GM21619 (cell line): ENCODE measurements at regions not wholly inside any gene's neighbourhood (a gene's known extent, or its start where the extent isn't known, plus 50 kb on each side); places are given as distances from the start of the nearest gene placed in this dataset.
A peak's percentile ranks its signal among the peaks of the same experiment; 100 is the strongest.

Experiments
- ATAC-seq: cut with Tn5 transposase; IDR thresholded peaks from one replicate; pipeline ENCODE4 v1.9.1; 2021; ENCODE audit not compliant: unreplicated experiment

DNA sequence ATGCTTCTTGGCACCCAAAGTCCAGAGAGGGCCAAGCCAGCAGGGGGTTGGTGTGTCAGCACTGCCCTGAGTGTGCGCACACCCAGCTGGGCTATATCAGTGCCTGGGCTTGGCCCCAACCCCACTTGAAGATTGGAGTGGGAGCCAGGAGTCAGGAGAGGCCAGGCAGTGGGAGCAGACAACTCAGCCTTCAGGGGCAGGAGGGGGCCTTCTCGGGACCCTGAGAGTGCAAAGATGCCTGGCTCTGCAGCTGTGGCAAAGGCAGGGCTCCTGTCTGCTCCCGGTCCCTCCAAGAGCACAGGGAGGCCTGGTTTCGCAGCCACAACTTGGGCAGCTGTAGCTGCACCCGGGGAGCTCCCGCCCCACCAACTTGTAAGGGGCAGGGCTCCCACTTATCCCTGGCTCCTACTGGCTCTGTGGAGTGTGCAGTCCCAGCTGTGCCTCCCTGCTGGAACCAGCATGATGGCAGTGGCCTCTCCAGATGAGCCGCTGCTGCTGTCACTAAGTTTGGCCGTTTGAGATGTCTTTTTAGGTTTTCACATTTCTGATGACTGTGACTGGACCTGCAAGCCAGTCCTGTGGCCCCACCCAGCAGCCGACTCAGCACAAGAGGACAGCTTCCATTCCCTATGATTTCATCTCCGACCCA is 148.8 kb upstream of the HS6ST1 start:
- ATAC-seq: no peak

DNA sequence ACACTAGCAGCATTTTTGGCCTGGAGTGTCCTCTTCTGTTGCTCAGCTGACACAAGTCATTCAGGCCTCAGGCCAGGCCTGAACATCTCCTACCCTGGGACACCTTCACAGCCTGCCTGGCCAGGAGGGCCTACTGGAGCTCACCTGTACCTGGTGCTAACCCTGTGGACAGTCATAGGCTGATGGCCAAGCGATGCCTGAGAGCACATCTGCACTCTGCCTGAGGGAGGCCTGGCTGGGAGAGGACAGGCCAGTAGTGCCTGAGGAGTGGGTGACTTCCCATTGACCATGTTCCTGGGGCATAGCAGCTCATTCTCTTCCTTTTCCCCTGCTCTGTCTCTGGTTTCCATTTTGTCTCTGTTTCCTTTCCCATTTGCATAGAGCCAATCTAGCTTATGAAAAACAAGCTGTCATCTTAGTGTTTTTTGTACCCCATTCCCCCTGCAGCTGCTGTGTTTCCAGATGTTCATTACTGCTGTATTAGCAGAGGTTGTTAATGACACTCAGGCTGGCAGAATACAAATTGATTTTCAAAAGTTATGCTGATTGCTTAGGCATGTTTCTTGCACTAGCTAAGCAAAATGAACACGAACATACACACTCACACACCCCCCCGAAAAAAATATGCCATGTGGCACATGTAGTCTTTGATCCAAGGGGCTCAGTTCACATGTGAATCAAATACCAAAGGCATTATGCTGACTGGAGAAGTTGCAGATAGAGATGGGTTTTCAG is 149.7 kb upstream of the HS6ST1 start:
- no peak for ATAC-seq

DNA sequence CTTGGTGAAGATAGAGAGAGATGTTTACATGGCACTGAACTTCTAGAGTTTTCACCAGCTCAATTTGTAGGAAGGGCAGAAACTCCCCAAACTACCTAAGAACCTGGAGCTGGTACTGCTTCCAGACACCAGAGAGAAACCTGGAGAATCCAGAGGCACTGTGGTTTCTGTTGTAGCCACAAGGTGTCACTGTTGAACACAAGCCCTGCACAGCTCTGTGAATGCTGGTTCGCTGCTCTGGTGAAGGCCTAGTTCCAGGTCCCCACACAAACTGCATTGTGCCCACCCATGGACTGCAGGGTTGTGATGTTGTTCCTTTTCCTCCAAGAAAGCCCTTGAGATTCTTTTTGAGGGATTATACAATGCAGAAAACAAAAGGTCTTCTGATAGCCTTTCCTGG is 150.5 kb upstream of the HS6ST1 start:
- no peak for ATAC-seq

DNA sequence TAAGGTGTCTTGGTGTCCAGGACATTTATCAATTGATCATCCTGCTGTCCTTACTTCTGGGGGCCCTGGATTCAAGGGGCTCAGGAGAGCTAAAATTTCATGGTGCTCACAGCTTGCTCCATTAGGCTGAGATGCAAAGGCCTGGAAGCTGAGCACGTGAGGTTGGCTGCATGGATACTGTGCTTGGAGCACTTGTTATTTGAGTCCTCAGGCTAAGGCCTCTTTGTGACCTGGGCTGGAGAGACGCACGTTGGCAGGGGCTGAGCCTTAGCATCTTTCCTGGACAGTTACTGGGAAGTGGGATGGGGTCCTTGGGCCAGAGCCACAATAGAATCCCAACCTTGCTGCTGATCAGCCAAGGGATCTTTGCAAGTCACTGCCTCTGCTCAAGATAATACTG is 151.2 kb upstream of the HS6ST1 start:
- no peak for ATAC-seq

DNA sequence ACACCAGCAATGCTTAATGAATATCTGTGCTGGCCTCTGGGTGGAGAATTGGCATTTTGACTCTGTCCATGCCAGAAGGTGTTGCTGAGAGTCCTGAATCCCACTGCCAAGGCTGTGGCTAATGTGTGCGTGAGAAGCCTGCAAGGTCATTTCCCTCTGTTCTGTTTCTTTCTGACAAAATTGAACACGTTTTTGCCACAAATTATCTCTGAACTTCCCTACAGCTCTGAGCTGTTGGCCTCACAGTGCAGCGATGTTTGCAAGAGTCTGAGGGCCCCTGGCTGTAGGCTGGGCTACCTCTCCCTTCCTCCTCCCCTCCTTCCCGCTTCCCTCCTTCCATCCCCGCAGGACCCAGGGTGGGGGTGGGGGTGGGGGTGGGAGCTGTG is 154.1 kb upstream of the HS6ST1 start:
- peak; percentile 31 for ATAC-seq

DNA sequence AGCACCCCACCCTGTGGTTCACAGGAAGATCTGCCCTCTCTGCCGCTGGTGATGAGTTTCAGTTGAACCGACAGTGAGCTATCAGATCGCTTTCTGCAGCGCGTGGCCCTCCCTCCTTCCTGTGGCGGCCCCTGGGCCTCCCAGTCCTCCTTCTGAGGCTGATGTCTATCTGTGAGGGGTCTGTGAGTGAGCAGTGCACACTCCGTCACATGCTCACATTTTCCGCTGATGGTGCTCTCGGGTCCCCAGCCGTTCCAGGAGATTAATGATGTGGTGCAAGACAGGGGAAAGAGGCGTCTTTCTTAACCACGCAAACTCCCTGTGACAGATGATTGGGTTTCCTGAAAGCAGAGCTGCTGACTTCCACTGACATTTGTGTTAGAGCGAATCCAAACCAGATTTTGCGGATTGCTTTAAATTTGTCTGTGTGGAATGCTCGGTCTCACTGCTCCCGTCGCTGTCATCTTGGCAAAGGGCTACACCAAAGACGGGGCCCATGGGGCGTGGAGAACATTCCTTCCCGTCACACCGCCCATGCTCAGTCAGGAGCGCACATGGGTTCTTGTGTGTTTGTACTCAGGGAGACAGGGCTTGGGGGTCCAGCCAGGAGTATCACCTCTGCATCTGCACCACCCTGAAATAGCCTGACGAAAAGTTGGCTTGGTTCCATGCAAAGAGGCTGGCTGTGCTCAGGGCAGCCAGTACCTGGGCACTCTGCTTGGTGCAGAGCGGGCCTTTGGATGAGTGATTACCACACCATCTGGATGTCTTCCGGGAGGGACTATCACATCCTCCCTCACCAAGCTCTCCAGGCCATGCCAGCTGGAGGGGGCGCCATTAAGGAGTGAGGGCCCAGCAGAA is 154.7 kb upstream of the HS6ST1 start:
- peak; percentile 60 for ATAC-seq

DNA sequence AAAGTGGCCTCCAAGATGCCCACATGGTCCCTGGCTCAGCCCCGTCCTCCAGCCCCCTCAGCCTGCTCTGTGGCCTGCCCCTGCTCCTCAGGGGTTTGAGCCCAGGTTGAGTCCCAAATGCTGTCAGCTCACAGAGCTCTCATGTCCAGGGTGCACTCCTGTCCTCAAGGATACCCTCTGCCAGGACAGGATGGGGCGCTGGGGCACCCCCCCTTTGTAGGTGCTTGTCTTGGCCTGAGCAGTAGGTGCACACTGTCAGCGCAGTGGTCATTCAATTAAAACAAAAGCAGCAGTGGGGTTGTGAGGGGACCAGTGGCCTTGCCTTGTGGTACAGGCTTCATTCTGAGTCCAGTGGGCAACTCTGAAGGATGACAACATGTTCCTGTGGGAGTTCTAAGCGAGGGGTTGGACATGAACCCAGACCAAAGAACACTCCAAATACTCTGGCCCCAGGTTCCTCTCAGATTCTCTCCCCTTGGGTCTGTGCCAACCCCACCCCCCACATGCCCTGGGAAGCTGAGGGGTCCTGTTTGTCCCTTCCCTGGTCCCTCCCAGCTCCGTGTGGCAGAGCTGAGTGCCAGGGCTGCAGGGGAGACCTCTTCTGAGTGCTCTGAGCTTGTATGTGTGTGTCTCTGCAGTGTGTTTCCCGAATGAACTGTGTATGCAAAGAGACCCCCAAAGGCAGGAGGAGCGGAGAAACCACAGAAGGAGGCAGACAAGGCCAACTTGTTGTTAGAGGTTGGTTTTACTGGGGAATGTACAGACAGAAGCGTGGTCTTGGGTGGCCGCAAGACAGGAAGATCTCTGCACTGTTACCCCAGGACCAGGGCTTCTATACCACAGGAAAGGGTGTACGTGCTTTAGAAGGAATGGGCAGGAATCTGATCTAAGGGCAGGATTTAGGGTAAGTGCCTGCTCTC is 155.6 kb upstream of the HS6ST1 start:
- ATAC-seq: no peak

DNA sequence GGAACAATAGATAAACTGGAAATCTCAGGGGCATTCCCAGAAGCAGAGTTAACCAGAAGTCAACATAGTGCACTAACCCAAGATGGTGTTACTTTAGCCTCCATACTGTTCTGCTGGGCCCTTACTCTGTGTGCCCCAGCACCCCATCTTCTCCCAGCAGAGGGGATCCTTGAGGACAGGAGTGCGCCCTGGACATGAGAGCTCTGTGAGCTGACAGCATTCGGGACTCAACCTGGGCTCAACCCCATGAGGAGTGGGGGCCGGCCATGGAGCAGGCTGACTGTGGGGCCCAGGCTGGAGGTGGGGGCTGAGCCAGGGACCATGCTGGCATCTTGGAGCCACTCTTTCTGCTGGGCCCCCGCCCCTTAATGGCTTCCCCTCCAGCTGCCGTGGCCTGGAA is 156.3 kb upstream of the HS6ST1 start:
- ATAC-seq: no peak

DNA sequence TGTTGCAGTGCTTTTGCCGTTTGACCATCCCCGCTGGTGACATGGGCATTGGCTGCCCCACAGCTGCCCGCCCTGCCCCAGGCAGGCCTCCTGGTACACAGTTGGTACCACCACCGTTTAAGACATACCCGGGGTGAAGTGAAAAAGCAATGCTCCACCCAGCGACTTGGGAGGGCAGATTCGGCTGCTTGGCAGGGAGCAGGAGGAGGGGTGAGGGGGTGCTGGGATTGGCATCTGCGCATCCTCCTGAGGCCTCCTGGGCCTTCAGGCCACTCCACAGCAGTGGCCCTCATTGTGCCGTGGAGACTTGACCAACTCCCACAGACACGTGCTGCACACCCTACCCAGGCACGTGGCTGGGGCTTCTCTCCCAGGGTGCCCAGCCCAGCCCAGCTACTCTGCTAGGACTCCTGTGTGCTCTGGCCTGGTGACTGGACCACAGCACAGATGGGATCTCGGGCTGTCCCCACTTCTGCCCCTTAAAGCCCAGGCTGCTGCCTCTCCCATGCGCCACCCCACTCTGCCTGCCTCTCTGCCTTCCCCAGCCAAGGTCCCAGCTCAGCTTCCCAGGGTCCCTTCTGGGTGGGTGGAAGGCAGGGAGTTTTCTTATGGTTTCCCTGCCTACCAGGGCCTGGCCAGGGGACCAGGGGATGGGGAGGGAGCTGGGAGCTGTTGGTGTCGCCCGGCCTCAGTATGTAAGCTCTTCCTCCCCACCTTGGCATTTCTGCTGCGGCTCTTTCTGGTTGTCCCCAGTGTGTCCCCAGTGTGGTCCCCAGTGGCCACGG is 157.0 kb upstream of the HS6ST1 start:
- no peak for ATAC-seq

DNA sequence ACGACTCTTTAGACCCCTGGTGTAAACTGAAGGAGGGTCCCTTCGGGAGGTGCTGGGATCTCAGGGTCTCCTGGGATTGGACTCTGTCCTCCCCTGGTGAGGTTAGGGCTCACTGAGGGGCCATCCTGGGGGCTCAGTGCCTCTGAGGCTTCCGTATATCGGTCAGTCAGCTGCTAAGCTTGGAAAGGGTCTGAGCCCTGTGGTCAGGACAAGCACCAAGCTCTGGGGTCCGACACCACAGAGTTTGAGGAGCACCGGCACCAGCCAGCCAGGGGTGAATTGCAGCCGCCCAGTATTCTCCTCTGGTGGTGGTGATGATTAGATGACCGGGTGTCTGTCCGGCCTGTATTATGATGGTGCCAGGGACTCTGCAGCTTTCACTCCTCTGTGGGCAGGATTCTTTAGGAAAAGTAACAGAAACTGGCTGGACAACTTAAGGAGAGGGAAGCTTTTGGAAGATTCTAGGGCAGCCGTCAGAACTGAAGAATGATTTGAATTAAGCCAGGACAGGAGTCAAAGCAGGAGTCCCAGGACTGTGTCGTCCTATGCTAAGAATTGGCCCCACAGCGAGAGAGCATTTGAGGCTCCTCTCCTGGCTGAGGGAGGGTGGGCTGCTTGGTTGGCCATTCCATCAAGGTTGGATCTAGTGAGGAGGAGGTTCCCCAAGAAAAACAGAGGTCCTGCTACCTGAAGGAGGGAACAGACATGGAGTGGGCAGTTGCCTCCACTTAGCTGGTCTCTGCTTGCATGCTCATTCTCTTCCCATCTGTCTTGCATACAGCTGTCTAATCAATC is 158.6 kb upstream of the HS6ST1 start:
- ATAC-seq: no peak

DNA sequence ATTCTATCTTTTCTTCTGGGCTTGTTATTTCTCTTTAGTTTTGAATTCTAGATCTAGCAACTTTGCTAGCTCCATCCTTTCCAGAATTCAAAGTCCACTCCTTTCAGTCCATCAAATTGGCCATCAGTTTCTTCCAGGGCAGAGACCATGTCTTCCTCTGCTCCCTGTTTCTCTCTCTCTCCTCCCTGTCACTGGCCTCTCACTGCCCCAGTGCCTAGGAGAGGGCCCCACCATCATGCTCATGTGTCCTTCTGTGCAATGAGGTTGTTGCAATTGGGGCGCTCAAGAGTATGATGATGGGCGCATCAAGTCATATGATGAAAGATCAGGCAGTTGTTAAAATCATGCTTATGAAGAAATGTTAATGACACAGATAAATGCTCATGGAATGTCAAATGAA is 159.2 kb upstream of the HS6ST1 start:
- ATAC-seq: no peak

DNA sequence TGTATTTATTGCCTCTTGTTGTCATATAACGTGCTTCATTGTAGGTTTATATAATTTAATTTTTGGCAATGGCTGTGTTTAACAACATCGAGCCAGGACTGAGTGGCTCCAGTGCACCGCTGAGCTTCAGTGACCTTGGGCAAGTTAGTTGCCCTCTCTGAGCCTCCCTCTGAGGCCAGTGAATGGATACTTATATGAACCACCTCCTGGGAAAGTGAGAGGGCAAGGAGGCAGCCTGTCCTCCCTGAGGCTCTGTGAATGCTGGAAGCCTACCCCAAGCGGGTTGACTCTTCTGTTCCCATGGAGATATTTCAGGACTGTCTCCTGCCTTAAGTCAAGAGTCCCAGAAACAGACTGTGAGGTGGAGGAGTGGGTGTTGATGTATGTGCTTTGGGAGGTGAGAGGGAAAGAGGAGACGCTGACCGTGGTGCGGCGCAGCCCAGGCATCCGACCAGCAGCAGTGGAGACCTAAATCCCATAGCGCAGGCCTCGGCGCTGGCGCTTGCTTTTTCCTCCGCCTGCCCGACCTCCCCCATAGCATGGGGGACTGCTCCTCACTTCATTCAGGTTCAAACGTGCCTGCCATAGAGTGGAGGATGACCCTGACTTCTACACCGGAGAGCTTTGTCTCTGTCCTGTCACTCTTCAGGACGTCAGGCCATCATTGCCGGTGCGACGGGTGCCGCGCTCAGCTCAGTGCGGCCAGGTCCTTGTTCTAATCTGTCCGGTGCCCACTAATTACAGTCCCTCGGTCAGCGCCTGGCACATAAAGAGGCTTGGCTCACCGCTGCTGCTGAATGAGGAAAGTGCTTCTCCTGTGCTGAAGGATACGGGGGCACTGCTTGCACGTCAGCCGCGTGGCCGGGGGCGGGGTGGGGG is 167.3 kb upstream of the HS6ST1 start:
- no peak for ATAC-seq

DNA sequence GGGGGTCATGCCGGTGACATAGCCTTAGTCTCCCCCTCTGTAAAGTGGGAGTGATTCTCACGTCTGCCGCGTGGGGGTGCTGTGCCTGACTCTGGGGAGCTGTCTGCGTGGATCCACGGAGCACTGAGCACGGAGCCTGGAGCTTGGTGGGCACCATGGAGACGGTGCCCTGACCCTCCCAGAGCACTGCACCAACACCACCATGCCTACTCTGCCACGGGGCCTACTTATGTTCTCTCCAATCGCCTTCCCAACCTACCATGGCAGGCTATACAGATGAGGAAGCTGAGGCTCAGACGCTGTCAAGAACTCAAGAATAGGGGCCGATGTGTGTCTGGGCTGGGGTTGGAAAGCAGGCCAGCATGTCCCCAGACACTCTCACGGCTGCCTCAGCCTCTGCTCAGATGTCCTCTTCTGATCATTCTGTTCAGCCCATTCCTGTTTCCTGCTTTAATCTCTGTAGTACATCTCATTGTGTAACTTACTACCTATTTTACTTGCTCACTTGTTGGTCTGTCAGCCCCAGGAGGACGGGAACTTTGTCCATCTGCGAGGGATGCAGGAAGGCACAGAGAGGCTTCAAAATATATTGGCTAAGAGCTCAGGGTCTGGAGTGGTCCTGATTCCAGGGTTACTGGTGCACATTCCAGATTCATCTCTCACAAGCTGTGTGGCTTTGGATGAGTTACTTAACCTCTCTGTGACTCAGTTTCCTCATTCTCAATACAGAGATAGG is 168.1 kb upstream of the HS6ST1 start:
- no peak for ATAC-seq

DNA sequence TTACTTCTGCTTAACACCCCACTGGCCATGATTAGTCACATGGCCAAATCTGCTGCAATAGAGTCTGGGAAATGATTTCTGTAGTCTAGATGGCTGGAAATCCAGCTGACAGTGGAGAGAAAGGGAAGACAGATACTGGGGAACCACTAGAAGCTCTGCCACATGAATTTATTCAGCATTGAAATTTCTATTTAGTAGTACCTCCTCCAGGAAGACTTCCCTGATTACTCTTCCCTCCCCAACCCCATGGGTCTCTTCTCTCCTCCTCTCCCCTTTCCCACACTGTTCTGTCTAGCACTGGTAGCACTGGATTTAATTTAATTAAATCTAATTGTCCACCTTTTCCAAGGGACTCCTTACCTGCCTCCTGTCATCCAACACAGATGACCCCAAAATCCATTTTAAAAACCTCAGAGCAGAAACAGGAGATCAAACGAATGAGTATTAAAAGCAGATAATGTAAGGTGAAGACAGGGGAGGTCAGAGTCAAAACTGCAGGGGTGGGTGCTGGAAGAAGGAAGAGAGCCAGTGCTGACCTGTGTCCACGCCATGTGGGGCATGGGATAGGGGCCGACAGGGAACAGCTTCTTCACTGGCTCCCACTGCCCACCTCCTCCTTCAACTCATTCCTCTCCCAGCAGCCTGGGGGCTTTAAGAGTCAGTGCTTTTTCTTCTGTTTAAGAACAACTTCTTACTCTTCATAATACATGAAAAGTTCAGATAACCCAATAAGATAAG is 169.2 kb upstream of the HS6ST1 start:
- ATAC-seq: no peak

DNA sequence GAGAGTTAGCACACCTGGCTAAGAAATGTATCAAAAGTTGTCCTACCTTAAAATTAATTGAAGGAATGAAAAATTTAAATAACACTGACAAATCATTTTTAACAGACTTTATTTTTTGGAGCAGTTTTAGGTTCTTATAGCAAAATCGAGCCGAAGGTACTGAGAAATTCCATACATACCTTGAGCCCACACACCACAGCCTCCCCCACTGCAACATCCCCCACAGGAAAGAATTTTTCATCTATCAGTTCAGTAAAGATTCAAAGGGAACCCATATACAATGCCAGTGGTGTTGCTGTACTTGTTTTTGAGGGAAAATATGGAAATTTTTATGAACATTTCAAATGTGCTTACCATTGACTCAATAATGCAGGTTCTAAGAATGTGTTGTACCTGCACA is 169.8 kb upstream of the HS6ST1 start:
- no peak for ATAC-seq

DNA sequence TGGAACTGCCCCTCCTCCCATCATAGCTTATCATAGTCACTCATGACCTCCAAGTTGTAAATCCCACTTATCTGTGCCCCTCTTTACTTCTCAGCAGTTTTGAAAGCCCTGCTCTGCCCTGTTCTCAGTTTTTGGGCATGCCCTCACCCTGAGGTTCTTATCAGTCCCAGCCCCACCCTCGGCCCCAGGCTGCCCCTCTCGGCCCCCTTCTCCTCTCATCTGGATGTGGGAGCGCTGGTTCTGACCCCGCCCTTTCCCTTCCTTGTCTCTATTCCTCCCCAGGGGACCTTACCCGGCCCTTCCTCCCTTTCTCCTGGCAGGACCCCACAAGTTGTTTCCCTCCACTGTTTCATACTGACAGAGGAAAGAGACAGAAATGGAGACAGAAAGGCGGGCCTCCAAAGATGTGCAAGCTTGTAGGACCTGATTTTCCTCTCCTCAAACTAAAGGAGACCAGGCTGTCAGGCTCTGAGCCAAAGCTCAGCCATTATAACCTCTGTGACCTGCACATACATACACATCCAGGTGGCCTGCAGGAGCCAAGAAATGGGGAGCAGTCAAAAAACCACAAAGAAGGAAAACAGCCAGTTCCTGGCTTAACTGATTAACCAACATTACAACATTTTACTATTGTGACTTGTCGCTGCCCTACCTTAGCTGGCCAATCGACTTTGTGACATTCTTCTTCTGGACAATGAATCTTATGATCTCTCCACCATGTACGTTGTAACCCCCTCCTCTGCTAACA is 171.0 kb upstream of the HS6ST1 start:
- ATAC-seq: no peak
